Smooth muscle cell (in vitro differentiated cells): ENCODE measurements at regions not wholly inside any gene's neighbourhood (a gene's known extent, or its start where the extent isn't known, plus 50 kb on each side); places are given as distances from the start of the nearest gene placed in this dataset.

ENCODE experiments used
- DNase-seq: peaks from one replicate; lab custom pipeline; 2025; ENCODE audit not compliant: unreplicated experiment; lab: John Stamatoyannopoulos, UW
- H2AFZ ChIP-seq: fragments of 200-600 bp; sonication (generic); 2 replicates; pipeline ENCODE4 v1.6.0; 2016; ENCODE audit warnings: antibody characterized with exemption, low read depth, mild to moderate bottlenecking
- H3F3A ChIP-seq: fragments of 200-600 bp; sonication (generic); 2 replicates; pipeline ENCODE4 v1.6.0; 2017; ENCODE audit warnings: antibody characterized with exemption, low read depth
- H3K27ac ChIP-seq: fragments of 200-600 bp; sonication (generic); 2 replicates; pipeline ENCODE4 v1.5.1; 2016; ENCODE audit warnings: low read depth, mild to moderate bottlenecking
- H3K27me3 ChIP-seq: fragments of 200-600 bp; sonication (generic); 2 replicates; pipeline ENCODE4 v1.6.1; 2016; ENCODE audit warnings: low read depth, mild to moderate bottlenecking
- H3K36me3 ChIP-seq: fragments of 200-600 bp; sonication (generic); 2 replicates; pipeline ENCODE4 v1.5.1; 2016; ENCODE audit warnings: low read depth
- H3K4me1 ChIP-seq: fragments of 200-600 bp; sonication (generic); 2 replicates; pipeline ENCODE4 v1.5.1; 2016; ENCODE audit warnings: low read depth
- H3K4me2 ChIP-seq: fragments of 200-600 bp; sonication (generic); 2 replicates; pipeline ENCODE4 v1.6.0; 2016; ENCODE audit warnings: mild to moderate bottlenecking
- H3K4me3 ChIP-seq: fragments of 200-600 bp; sonication (generic); 2 replicates; pipeline ENCODE4 v1.5.1; 2016; ENCODE audit warnings: mild to moderate bottlenecking
- H3K79me2 ChIP-seq: fragments of 200-600 bp; sonication (generic); 2 replicates; pipeline ENCODE4 v1.6.0; 2016; ENCODE audit warnings: low read depth, mild to moderate bottlenecking
- H3K9ac ChIP-seq: fragments of 200-600 bp; sonication (generic); 2 replicates; pipeline ENCODE4 v1.6.0; 2016; ENCODE audit warnings: low read depth
- H3K9me3 ChIP-seq: fragments of 200-600 bp; sonication (generic); replicated peaks from 2 replicates; pipeline ENCODE4 v1.5.1; 2016; ENCODE audit warnings: low read depth
- H4K20me1 ChIP-seq: fragments of 200-600 bp; sonication (generic); 2 replicates; pipeline ENCODE4 v1.6.0; 2016; ENCODE audit warnings: low read depth
- WGBS: methylation state at CpG from one replicate; pipeline ENCODE4 v1.1.7; 2016; ENCODE audit warnings: low lambda C conversion rate; 5-methylcytosine and 5-hydroxymethylcytosine counted together
- TF ChIP-seq, protein P1 (sequence below): fragments of 200-600 bp; sonication (generic); IDR thresholded peaks from 2 replicates; pipeline ENCODE4 v1.5.1; 2017; ENCODE audit warnings: borderline replicate concordance, mild to moderate bottlenecking, antibody characterized with exemption; ENCODE audit not compliant: insufficient read depth, poor library complexity, severe bottlenecking

DNA sequence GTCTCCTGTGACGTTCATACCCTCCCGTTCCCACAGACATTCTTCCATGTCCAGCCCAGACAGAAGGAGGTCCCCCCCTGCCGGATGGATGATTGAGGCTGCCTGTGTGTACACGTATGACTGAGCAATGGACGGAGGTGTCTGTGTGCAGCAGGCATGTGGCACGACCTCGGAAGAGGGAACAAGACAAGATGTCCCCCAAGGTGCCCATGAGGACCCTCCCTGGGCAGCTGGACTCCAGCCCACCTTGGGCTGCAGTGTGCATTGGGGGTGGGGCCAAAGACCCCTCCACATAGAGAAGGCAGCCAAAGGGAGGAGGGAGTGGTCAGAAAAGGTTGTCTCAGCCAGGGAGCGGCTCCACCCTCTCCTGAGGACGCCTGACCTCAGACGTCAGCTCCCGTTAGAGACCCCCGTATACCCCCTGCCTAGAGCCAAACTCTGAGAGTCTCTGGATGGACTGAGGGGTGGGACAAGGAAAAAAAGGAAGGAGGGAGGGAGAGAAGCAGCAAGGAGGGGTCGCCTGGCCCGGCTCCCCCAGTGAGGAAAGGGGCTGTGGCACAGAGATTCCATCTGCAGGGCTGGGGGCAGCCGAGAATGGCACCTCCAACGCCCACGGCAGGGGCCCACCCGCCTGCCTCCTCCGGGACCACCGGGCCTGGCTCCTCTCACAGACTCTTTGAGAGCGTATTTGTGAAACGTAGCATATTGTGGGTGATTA is 92.9 kb upstream of the BHLHE23 start:
- TF ChIP-seq, protein P1, sequence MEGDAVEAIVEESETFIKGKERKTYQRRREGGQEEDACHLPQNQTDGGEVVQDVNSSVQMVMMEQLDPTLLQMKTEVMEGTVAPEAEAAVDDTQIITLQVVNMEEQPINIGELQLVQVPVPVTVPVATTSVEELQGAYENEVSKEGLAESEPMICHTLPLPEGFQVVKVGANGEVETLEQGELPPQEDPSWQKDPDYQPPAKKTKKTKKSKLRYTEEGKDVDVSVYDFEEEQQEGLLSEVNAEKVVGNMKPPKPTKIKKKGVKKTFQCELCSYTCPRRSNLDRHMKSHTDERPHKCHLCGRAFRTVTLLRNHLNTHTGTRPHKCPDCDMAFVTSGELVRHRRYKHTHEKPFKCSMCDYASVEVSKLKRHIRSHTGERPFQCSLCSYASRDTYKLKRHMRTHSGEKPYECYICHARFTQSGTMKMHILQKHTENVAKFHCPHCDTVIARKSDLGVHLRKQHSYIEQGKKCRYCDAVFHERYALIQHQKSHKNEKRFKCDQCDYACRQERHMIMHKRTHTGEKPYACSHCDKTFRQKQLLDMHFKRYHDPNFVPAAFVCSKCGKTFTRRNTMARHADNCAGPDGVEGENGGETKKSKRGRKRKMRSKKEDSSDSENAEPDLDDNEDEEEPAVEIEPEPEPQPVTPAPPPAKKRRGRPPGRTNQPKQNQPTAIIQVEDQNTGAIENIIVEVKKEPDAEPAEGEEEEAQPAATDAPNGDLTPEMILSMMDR, result no peak
- no peak overlapping the region for H2AFZ ChIP-seq
- peaks cover 41% of the 10 kb centered on the region for H3K27me3 ChIP-seq
- 58% methylated on average over 21 of the region's 22 CpGs for WGBS
- H4K20me1 ChIP-seq, result no peaks in the 10 kb centered on the region
- peaks cover 6% of the 10 kb centered on the region for H3K4me1 ChIP-seq
- no peak overlapping the region for H3K27ac ChIP-seq
- H3K9me3 ChIP-seq, result no peaks in the 10 kb centered on the region
- H3K4me3 ChIP-seq, result no peak overlapping the region
- no peak overlapping the region for H3K4me2 ChIP-seq
- H3K36me3 ChIP-seq, result no peaks in the 10 kb centered on the region
- no peaks in the 10 kb centered on the region for H3F3A ChIP-seq
- no peaks in the 10 kb centered on the region for H3K79me2 ChIP-seq
- DNase-seq, result no peak
- no peak overlapping the region for H3K9ac ChIP-seq

- Histone ChIP-seq H3K4me2 (no peak overlapping the region), H3K9ac (no peak overlapping the region), H3K9me3 (no peaks in the 10 kb centered on the region), H2AFZ (no peak overlapping the region), H3K4me3 (no peak overlapping the region), H3K4me1 (peaks cover 6% of the 10 kb centered on the region), H4K20me1 (no peaks in the 10 kb centered on the region), H3K27ac (no peak overlapping the region), H3K79me2 (no peaks in the 10 kb centered on the region), H3K27me3 (peaks cover 48% of the 10 kb centered on the region), H3F3A (no peaks in the 10 kb centered on the region), H3K36me3 (no peaks in the 10 kb centered on the region)
- TF ChIP-seq, protein P1, result no peak
- 83% methylated on average over 6 of the region's 6 CpGs for WGBS
- no peak for DNase-seq
Measured at GRCh38 chr20:63098195-63098810, 91.5 kb upstream of the BHLHE23 start.

DNA sequence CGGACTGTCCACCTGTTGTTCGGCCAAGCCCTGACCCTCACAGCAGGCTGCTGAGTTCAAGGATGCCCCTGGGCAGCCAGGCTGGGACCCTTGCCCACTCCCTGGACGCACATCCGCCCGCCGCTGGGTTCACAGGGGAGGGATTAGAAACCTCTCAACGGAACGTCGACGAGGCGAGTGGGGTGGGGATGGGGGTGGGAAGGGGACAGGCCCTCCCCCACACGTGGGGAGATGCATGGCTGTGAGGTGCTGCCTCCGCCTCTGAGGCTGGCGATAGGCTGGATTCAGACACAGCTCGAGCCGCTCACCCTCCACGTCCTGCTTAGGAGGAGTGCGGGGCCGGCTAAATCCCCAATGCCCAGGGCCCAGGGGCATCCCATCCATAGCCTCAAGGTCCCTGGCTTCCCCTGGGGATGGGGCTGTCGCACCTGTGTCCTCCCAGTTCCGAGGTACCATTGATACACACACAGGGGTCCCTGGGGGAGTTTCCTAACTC is 90.6 kb upstream of the BHLHE23 start:
- H3K9me3 ChIP-seq, result no peaks in the 10 kb centered on the region
- TF ChIP-seq, protein P1, result no peak
- peaks cover 5% of the 10 kb centered on the region for H3K4me1 ChIP-seq
- no peak overlapping the region for H3K9ac ChIP-seq
- H4K20me1 ChIP-seq, result no peaks in the 10 kb centered on the region
- DNase-seq, result no peak
- no peak overlapping the region for H3K4me3 ChIP-seq
- no peak overlapping the region for H3K4me2 ChIP-seq
- no peak overlapping the region for H2AFZ ChIP-seq
- no peaks in the 10 kb centered on the region for H3K79me2 ChIP-seq
- no peaks in the 10 kb centered on the region for H3F3A ChIP-seq
- no peak overlapping the region for H3K27ac ChIP-seq
- 84% methylated on average over 21 of the region's 21 CpGs for WGBS
- peaks cover 42% of the 10 kb centered on the region for H3K27me3 ChIP-seq
- H3K36me3 ChIP-seq, result no peaks in the 10 kb centered on the region
